Fibroblast of mammary gland (primary cell): ENCODE measurements at regions not wholly inside any gene's neighbourhood (a gene's known extent, or its start where the extent isn't known, plus 50 kb on each side); places are given as distances from the start of the nearest gene placed in this dataset.

Experiments
- DNase-seq: peaks from one replicate; pipeline ENCODE4 v3.0.0-alpha.2; 2010; ENCODE audit warnings: low read depth
- H3K4me3 ChIP-seq: 2 replicates; pipeline ENCODE4 v1.5.1; 2011; ENCODE audit warnings: low read depth, mild to moderate bottlenecking, low read length, moderate library complexity; ENCODE audit not compliant: control insufficient read depth
- CTCF ChIP-seq: conservative IDR thresholded peaks from 2 replicates; pipeline ENCODE4 v1.5.1; 2011; ENCODE audit warnings: low read depth, low read length, inconsistent platforms; ENCODE audit not compliant: control insufficient read depth, insufficient read depth

GRCh38 chr21:27802816-27803475 is 836.1 kb upstream of the ADAMTS5 start:
- DNase-seq, result peak; percentile 60
- no peak overlapping the region for H3K4me3 ChIP-seq
- TF ChIP-seq CTCF, result peak; percentile 86

GRCh38 chr21:27799861-27800260 is 833.0 kb upstream of the ADAMTS5 start:
- no peak overlapping the region for H3K4me3 ChIP-seq
- peak; percentile 37 for DNase-seq
- TF ChIP-seq CTCF, result no peak

GRCh38 chr21:27796106-27796505 is 829.2 kb upstream of the ADAMTS5 start:
- no peak for TF ChIP-seq CTCF
- H3K4me3 ChIP-seq, result no peak overlapping the region
- peak; percentile 49 for DNase-seq

GRCh38 chr21:27795418-27795817 is 828.5 kb upstream of the ADAMTS5 start:
- TF ChIP-seq CTCF, result no peak
- H3K4me3 ChIP-seq, result no peak overlapping the region
- no peak for DNase-seq

- no peak for TF ChIP-seq CTCF
- no peak overlapping the region for H3K4me3 ChIP-seq
- no peak for DNase-seq
These were observed 827.0 kb upstream of the ADAMTS5 start for GRCh38 chr21:27793901-27794300.

- no peak overlapping the region for H3K4me3 ChIP-seq
- peak; percentile 59 for DNase-seq
- TF ChIP-seq CTCF, result no peak
These were observed 820.2 kb upstream of the ADAMTS5 start for GRCh38 chr21:27787046-27787445.

GRCh38 chr21:27779606-27780005 is 812.7 kb upstream of the ADAMTS5 start:
- no peak for DNase-seq
- no peak overlapping the region for H3K4me3 ChIP-seq
- TF ChIP-seq CTCF, result no peak
